ENCODE measurements at regions not wholly inside any gene's neighbourhood (a gene's known extent, or its start where the extent isn't known, plus 50 kb on each side); places are given as distances from the start of the nearest gene placed in this dataset.

DNA sequence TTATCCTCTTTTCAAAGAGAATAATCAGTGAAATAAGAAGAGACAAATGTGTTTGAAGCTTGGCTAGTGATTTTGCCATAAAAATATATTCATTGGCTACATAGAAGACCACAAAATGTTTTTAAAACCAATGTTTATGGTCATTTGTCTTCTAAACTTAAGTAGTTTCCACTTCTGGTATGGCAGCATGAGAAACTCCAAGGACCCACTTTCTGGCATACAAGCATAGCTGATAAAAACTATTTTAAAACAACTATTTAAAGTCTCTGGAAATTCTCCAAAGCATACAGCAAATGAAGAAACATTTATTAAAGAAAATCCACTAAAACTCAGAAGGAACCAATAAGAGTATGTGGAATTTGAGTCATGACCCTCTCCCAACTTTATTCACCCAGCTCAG, 89.2 kb upstream of the TOMM7 start:
- Histone ChIP-seq H3K9me3 (no peaks in the 10 kb centered on the region), H3K27me3 (no peaks in the 10 kb centered on the region), H3K27ac (no peak overlapping the region), H3K4me3 (no peak overlapping the region), H3K4me1 (no peaks in the 10 kb centered on the region), H3K36me3 (no peaks in the 10 kb centered on the region)
- TF ChIP-seq CTCF (IDR thresholded peaks at IDR 0.05) (no peak), POLR2A (IDR thresholded peaks at IDR 0.05) (no peak)
- DNase-seq: no peak

DNA sequence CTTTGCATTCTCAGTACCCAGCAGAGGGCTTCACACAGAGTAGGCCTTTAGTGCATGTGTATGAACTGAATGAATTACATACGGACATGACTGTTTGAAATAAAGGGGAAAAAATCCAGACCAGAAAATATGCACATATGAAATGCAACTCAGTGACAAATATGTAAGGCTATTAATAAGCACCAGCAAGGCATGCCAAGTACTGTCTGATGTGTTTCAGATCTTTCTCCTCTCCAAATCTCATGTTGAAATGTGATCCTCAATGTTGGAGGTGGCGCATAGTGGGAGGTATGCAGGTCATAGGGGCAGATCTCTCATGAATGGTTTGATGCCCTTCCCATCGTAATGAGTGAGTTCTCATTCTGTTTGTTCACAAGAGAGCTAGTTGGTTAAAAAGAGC, 87.3 kb upstream of the TOMM7 start:
- Histone ChIP-seq H3K4me3 (no peak overlapping the region), H3K9me3 (no peaks in the 10 kb centered on the region), H3K27ac (no peak overlapping the region), H3K27me3 (no peaks in the 10 kb centered on the region), H3K36me3 (no peaks in the 10 kb centered on the region), H3K4me1 (no peaks in the 10 kb centered on the region)
- DNase-seq: no peak
- no peak for TF ChIP-seq CTCF (IDR thresholded peaks at IDR 0.05)
- TF ChIP-seq POLR2A (IDR thresholded peaks at IDR 0.05): no peak

- H3K4me3 ChIP-seq: no peak overlapping the region
- TF ChIP-seq POLR2A (IDR thresholded peaks at IDR 0.05): no peak
- TF ChIP-seq CTCF (IDR thresholded peaks at IDR 0.05): no peak
- H3K27ac ChIP-seq: no peak overlapping the region
- H3K27me3 ChIP-seq: no peaks in the 10 kb centered on the region
- no peak for DNase-seq
- H3K4me1 ChIP-seq: no peaks in the 10 kb centered on the region
- no peaks in the 10 kb centered on the region for H3K9me3 ChIP-seq
- no peaks in the 10 kb centered on the region for H3K36me3 ChIP-seq
These were observed 85.2 kb upstream of the TOMM7 start for GRCh38 chr7:22907805-22908204.

- Histone ChIP-seq H3K36me3 (no peaks in the 10 kb centered on the region), H3K27me3 (no peaks in the 10 kb centered on the region), H3K4me3 (no peak overlapping the region), H3K4me1 (no peaks in the 10 kb centered on the region), H3K9me3 (no peaks in the 10 kb centered on the region), H3K27ac (no peak overlapping the region)
- TF ChIP-seq CTCF (IDR thresholded peaks at IDR 0.05) (no peak), POLR2A (IDR thresholded peaks at IDR 0.05) (no peak)
- DNase-seq: no peak
These were observed 78.1 kb upstream of the TOMM7 start for GRCh38 chr7:22900784-22901183.

- H3K27me3 ChIP-seq: no peaks in the 10 kb centered on the region
- no peak overlapping the region for H3K27ac ChIP-seq
- H3K4me3 ChIP-seq: no peak overlapping the region
- H3K4me1 ChIP-seq: peaks cover 0 to under 1% (median 0%) of the 10 kb centered on the region in 4 donors
- no peaks in the 10 kb centered on the region for H3K36me3 ChIP-seq
- TF ChIP-seq CTCF (IDR thresholded peaks at IDR 0.05) (no peak), POLR2A (IDR thresholded peaks at IDR 0.05) (no peak)
- H3K9me3 ChIP-seq: no peaks in the 10 kb centered on the region
- no peak for DNase-seq
These were observed 77.5 kb upstream of the TOMM7 start for GRCh38 chr7:22900101-22900500.

- H3K9me3 ChIP-seq: no peaks in the 10 kb centered on the region
- H3K4me3 ChIP-seq: no peak overlapping the region
- H3K36me3 ChIP-seq: no peaks in the 10 kb centered on the region
- no peak for TF ChIP-seq CTCF (IDR thresholded peaks at IDR 0.05)
- TF ChIP-seq POLR2A (IDR thresholded peaks at IDR 0.05): no peak
- peak in 1 of 3 donors; percentile 51 for DNase-seq
- H3K27ac ChIP-seq: no peak overlapping the region
- peaks cover 0 to 8% (median 0%) of the 10 kb centered on the region in 4 donors for H3K4me1 ChIP-seq
- no peaks in the 10 kb centered on the region for H3K27me3 ChIP-seq
These were observed 74.3 kb upstream of the TOMM7 start for GRCh38 chr7:22896917-22897316.
